ENCODE measurements at regions not wholly inside any gene's neighbourhood (a gene's known extent, or its start where the extent isn't known, plus 50 kb on each side); places are given as distances from the start of the nearest gene placed in this dataset.
"Not testable (repeated sequence)": the region's sequence is repeated elsewhere in the genome, so short reads cannot be mapped to it uniquely, and the experiment has no call there.

- no peak for DNase-seq (ENCODE audit: low read depth)
Observed at GRCh38 chr1:208347191-208347590, 103.0 kb upstream of the PLXNA2 start.

DNA sequence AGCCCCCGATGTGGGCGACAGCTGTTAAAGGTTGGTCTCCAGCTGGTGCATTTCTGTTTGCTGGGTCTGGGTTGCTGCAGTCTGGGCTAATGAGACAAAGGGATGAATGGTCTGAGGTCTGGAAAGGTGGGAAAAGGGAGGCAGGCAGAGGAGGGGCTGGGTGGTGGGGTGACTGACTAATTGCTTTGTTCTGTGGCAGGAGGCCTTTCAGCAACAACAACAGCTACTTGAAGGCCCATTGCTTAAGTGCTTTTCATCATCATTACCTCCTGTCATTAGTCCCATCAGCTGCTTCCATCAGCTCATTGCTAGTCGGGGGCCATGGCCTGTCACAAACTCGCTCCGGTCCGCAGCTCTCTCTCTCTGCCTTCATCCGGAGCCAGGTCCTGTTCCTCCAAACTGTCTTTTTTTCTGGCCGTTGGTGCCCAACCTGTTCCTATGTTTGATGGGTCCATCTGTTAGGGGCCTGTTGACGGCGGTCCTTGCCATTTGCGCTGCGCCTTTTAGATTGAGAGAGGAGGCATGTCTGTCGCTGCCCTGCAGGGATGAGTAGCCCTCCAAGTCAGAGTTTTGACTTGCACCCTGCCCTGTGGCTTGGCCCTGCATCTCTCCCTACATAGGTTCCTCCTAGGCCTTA, 105.6 kb upstream of the PLXNA2 start:
- no peak for DNase-seq (ENCODE audit: low read depth)

DNA sequence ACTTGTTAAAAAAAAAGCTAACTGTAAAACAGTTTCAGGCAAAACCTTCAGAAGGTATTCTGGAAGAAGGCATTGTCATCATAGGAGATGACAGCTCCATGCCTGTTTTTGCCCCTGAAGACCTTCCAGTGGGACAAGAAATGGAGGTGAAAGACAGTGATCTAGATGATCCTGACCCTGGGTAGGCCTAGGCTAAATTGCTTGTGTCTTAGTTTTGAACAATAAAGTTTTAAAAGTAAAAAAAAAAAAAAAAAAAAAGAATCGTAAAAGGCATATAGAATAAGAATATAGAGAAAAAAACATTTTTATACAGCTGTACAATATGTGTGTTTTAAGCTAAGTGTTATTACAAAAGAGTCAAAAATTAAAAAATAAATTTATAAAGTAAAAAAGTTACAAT, 106.6 kb upstream of the PLXNA2 start:
- no peak for DNase-seq (ENCODE audit: low read depth)

- DNase-seq (ENCODE audit: low read depth): no peak
Observed at GRCh38 chr1:208351838-208352237, 107.7 kb upstream of the PLXNA2 start.

DNA sequence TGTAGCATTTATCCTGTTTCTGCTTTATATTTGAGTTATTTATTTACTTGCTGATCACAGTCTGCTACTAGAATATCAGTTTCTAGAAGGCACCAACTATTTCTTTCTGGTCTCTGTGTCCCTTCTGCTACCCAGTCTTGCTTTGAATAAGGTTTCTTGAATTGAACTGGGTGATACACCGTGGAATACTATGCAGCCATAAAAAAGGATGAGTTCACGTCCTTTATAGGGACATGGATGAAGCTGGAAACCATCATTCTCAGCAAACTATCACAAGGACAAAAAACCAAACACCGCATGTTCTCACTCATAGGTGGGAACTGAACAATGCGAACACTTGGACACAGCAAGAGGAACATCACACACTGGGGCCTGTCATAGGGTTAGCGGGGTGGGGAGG, 109.6 kb upstream of the PLXNA2 start:
- DNase-seq (ENCODE audit: low read depth): not testable (repeated sequence)

GRCh38 chr1:208357644-208358507, 113.7 kb upstream of the PLXNA2 start:
- no peak for DNase-seq (ENCODE audit: low read depth)

DNA sequence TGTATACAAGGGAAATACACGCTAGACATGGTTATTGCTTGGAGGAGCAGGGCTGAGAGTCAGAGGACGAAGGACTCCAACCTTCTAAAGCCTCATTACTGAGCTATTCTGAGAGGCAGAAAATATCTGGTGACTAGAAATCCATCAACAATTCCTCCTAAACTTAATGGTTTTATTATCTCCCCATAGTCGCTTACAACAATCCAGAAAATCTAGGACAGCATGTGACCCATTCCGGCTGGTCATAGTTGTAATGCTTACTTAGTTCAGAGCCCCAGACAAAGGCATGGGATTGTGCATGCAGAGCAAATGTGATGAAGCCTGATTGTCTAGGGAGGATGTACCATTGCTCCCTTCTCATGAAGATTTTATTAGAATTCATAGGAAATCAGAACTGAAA, 114.5 kb upstream of the PLXNA2 start:
- DNase-seq (ENCODE audit: low read depth): no peak

DNA sequence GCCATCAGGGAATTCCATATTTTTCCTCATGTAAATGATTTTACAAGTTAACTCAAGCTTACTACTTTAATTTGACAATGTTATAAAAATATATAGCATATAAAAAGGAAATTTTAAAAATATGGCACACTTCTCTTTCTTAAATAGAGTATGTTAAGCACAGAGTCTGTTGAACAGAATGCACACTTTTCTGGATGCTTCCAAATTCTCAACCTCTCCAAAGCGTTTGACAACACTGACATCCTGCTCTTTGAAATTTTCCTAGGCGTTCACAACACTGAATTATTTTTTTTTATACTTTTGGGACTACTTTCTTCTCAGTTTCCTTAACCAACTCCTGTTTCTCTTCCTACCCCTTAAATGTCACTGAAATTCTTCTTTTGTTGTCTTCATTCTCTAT, 117.8 kb upstream of the PLXNA2 start:
- no peak for DNase-seq (ENCODE audit: low read depth)

DNA sequence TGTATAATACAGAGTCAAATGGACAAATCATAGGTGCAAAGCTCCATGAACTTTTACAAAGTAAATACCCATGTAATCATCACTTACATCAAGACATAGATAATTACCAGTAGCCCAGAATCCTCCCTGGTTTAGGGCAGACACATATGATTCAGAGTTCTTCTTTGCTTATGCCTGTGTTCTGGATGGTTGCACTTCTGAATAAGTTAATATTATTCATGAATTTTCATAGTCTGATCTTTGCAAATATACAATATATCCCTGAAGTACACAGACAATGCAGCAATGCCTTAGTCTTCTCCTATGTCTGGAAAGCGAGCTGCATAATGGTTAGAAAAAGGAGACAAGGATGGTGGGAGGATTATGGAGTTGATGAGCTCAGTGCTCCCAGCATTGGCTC, 122.4 kb upstream of the PLXNA2 start:
- DNase-seq (ENCODE audit: low read depth): no peak

GRCh38 chr1:208369045-208369444, 124.9 kb upstream of the PLXNA2 start:
- DNase-seq (ENCODE audit: low read depth): no peak

GRCh38 chr1:208369658-208370057, 125.5 kb upstream of the PLXNA2 start:
- DNase-seq (ENCODE audit: low read depth): no peak

DNA sequence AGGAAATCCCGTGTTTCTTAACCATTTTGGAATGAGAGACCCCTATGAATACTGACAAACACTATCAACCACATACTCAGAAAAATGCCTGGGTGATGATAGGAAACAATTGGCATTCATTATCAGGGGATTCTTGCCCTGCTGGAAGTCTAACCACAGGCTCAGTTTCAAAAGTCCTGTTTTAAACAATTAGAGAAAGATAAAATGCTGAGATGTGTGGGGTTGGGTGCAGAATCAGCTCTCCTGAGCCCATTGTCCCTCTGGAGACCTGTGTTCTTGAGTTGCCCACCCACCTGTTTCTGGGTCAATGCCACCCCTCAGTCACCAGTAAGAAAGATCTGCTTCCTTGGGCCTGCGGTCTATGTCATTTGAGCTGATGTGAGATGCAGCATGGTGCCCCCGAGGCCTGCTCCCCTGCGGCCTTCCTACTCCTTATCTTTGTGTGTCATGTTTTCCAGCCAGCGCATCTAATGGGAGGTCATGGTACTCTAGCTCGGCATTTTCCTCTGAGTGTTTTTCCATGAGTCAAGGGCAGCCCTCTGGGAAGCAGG, 130.3 kb upstream of the PLXNA2 start:
- DNase-seq (ENCODE audit: low read depth): no peak

GRCh38 chr1:208381481-208381880, 137.3 kb upstream of the PLXNA2 start:
- DNase-seq (ENCODE audit: low read depth): no peak

DNA sequence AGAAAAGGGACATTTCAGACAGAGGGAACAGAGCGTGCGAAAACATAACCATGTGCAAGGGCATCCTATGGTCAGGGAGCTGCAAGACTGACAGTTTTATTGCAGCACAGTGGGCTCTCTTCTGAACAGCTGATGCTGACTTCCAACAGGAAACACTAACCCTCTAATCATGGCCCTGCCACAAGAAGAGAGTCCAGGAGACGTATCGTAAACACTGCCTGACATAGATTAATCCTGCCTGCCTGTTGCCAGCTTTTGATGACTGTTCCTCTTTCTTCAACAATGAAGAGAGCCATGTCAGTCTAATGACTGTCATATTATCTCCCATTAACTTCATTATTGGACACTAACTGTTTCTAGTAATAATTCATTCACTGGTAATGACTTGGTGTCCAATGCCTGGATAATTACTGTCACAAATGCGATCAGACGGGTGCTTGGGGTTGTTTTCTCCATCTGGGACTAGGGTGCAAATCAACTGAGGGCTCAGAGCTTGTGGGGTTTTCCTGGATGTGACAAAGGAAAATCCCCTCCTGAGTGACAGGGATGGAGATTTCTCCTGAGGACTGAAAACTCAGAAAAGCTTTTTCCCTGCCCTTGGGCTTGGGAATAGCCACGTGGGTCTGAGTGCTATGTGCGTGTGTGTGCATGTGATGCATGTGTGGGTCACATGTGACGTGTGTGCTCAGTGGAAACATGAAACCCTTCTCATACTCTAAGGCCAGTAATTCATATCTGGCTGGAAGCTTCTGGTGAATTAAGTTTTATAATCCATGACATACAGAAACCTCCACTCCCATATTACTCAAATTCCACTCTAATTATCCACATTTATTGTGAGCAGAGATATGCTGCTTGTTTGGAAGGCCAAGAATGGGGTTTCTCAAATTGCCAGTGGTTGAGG, 144.0 kb upstream of the PLXNA2 start:
- no peak for DNase-seq (ENCODE audit: low read depth)

DNA sequence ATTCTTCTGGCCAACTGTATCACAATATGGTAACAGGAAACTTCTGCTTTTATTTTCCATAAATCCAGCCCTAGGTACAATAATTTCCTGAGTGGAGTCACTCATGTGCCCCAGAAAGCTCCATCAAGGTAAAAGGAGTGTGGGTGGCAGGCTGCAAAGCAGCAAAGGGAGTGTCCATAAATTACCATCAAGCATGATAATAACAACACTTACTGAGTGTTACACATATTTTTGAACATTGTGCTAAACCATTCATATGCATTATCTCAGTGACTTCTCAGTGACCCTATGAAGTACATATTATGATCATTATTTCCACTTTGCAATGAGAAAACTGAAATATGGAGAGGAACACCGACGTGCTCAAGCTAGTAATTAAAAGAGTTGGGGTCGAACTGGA, 149.2 kb upstream of the PLXNA2 start:
- no peak for DNase-seq (ENCODE audit: low read depth)

- DNase-seq (ENCODE audit: low read depth): no peak
Observed at GRCh38 chr1:208393826-208394225, 149.6 kb upstream of the PLXNA2 start.

DNA sequence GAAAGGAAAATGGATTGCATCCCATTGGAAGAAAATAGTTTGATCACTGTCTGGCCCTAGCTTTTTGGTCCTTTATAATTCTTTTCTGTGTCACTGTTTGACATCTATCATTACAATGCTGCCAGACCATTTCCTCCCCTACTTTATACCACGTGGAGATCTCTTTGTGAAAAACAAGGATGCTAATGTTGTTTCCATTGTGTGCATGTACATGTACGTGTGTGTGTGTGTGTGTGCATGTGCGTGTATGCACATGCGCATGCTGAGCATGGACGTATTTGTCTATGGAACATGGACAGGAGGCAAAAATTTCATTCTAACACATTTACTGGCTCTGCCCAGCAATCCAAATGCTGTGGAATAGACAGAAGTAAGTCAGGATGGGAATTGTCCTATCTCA, 153.1 kb upstream of the PLXNA2 start:
- DNase-seq (ENCODE audit: low read depth): no peak

DNA sequence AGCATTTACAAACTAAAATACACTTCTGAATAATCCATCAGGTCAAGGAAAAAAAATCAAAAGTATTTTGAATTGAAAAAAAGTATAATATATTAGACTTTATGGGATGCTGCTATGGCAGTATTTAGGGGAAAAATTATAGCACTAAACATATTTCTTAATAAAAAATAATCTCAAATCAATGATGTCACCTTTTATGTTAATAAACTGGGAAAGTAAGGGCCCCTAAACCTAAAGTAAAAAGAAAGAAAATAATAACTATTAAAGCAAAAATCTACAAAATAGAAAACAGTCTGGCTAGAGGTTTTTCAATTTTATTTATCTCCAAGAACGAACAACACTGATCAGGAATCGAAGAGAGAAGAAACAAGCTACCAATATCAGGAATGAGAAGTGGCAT, 160.8 kb upstream of the PLXNA2 start:
- no peak for DNase-seq (ENCODE audit: low read depth)

DNA sequence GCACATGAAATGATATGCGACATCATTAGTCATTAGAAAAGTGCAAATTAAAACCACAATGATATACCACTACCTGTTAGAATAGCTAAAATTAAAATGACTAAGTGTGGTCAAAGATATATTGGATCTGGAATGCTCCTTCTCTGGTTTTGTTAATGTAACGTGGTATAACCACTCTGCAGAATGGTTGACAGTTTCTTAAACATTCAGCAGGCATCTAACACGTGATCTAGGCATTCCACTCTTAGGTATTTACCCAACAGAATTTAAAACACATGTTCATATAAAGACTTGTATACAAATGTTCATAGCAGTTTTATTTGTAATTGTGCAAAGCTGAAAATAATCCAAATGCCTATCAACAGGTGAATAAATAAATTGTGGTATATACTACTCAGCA, 165.0 kb upstream of the PLXNA2 start:
- DNase-seq (ENCODE audit: low read depth): no peak

DNA sequence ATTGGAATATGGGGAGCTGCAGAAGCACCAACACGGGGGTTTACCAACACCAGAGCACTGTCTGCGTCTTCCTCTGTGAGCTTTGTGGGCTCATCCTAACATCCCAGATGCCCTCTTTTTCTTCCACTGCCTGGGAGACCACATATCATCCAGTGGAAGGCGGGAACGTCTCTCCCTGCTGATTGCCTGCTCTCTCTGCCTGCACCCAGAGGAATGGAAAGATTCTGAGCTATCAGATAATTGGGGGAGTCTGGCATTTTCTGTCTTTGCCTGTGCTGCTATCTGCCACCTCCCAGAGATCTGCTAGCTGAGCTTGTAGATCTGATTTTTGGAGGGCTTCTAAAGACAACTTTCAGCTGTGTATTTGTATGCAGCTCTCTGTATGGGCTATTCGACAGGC, 166.2 kb upstream of the PLXNA2 start:
- DNase-seq (ENCODE audit: low read depth): no peak

DNA sequence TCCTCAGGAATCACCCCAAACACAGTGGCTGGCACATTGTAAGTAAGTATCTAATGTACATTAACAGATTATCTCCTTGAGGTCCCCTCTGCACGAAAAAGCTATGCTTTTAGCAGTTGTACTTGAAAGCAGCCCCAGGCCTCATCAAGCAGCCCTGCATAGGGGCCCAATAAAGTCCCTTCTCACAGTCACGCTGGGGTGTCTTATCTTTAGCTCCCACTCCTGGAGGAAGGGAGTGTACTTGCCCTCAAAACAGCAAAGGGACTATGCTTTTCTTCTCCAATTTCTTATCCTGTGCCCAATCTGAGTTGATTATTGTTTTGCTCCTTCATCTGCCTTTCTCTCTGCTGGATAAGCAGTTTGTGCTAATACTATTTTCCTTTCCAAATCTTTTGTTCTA, 168.8 kb upstream of the PLXNA2 start:
- DNase-seq (ENCODE audit: low read depth): no peak

- DNase-seq (ENCODE audit: low read depth): no peak
Observed at GRCh38 chr1:208418667-208419066, 174.5 kb upstream of the PLXNA2 start.
